ENCODE measurements at regions not wholly inside any gene's neighbourhood (a gene's known extent, or its start where the extent isn't known, plus 50 kb on each side); places are given as distances from the start of the nearest gene placed in this dataset.
"Not testable (repeated sequence)": the region's sequence is repeated elsewhere in the genome, so short reads cannot be mapped to it uniquely, and the experiment has no call there.

DNA sequence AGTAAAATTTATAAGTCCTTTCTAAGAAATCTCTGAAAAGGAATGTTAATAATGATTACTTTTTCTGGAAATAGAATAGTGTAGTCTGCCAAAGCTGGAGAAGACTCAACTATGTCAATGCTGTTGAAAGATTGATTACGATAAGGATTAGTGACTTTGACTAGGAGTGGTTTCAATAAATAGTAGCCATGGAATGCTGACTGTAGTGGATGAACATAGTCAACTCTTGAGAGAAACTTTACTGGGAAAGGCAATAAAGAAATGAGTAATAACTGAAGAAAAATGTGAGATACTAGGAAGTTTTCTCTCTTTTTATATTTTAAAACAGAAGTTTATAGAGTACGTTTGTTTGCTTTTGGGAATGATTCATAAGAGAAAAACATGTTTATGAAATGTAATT is 105.0 kb upstream of the CDK13 start:
- TF ChIP-seq, protein P1, sequence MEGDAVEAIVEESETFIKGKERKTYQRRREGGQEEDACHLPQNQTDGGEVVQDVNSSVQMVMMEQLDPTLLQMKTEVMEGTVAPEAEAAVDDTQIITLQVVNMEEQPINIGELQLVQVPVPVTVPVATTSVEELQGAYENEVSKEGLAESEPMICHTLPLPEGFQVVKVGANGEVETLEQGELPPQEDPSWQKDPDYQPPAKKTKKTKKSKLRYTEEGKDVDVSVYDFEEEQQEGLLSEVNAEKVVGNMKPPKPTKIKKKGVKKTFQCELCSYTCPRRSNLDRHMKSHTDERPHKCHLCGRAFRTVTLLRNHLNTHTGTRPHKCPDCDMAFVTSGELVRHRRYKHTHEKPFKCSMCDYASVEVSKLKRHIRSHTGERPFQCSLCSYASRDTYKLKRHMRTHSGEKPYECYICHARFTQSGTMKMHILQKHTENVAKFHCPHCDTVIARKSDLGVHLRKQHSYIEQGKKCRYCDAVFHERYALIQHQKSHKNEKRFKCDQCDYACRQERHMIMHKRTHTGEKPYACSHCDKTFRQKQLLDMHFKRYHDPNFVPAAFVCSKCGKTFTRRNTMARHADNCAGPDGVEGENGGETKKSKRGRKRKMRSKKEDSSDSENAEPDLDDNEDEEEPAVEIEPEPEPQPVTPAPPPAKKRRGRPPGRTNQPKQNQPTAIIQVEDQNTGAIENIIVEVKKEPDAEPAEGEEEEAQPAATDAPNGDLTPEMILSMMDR (IDR thresholded peaks at IDR 0.05) = no peak
- no peaks in the 10 kb centered on the region for H3K27me3 ChIP-seq
- DNase-seq = no peak
- no peak overlapping the region for H3K4me3 ChIP-seq
- no peaks in the 10 kb centered on the region for H3K9me3 ChIP-seq
- no peaks in the 10 kb centered on the region for H3K36me3 ChIP-seq
- intact Hi-C loops (cut with DNase I; ENCODE audit: low total_unique reads) = no loop called here
- no peak overlapping the region for H3K27ac ChIP-seq
- no peaks in the 10 kb centered on the region for H3K4me1 ChIP-seq

DNA sequence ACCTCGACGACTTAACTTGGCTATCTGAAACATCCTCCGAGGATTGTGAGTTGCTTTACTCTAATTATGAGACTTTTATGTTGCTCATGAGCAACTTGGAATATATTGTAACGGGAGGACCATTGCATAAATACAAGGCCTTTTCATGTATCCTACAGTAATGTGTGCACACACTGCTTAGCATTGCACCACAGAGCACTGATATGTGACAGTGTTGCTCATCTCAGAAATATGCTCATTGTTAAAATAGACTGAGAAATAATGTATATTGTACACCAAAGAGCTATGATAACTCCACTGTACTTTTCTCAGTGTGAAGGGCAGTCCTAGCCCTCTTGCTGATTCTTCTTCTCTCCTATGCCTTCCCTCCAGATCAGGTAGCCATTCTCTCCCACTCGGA is 102.8 kb upstream of the CDK13 start:
- TF ChIP-seq, protein P1 (IDR thresholded peaks at IDR 0.05) = no peak
- H3K4me1 ChIP-seq = no peaks in the 10 kb centered on the region
- intact Hi-C loops (cut with DNase I; ENCODE audit: low total_unique reads) = no loop called here
- no peak overlapping the region for H3K4me3 ChIP-seq
- no peaks in the 10 kb centered on the region for H3K36me3 ChIP-seq
- no peak for DNase-seq
- no peak overlapping the region for H3K27ac ChIP-seq
- no peaks in the 10 kb centered on the region for H3K27me3 ChIP-seq
- H3K9me3 ChIP-seq = no peaks in the 10 kb centered on the region

DNA sequence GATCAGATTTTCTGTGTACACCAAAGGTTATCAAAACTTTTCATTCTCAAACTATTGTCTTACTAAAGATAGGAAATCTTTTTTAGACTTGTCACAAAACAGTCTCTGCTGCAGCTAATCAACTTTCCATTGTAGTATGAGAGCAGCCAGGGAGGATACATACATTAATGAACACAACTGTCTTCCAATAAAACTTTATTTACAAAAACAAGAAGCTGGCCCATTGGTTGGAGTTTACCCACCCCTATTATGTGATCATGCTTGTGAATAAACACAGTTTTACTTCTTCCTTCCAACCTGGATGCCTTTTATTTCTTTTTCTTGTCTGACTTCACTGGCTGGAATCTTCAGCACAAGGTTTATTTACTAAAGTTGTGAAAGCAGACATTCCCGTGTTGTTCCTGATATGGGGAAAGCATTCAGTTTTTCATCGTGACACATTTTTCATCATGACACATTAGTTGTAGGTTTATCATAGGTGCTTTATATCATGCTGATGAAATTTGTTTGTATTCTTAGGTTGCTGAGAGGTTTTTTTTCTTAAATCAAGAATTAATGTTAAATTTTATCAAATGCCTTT is 98.5 kb upstream of the CDK13 start:
- Histone ChIP-seq H3K36me3 (no peaks in the 10 kb centered on the region), H3K4me1 (peaks cover 0 to 6% (median 0%) of the 10 kb centered on the region in 4 donors), H3K9me3 (no peaks in the 10 kb centered on the region), H3K27me3 (no peaks in the 10 kb centered on the region), H3K4me3 (no peak overlapping the region), H3K27ac (no peak overlapping the region)
- no peak for DNase-seq
- TF ChIP-seq, protein P1 (IDR thresholded peaks at IDR 0.05) = no peak
- intact Hi-C loops (cut with DNase I; ENCODE audit: low total_unique reads) = no loop called here

DNA sequence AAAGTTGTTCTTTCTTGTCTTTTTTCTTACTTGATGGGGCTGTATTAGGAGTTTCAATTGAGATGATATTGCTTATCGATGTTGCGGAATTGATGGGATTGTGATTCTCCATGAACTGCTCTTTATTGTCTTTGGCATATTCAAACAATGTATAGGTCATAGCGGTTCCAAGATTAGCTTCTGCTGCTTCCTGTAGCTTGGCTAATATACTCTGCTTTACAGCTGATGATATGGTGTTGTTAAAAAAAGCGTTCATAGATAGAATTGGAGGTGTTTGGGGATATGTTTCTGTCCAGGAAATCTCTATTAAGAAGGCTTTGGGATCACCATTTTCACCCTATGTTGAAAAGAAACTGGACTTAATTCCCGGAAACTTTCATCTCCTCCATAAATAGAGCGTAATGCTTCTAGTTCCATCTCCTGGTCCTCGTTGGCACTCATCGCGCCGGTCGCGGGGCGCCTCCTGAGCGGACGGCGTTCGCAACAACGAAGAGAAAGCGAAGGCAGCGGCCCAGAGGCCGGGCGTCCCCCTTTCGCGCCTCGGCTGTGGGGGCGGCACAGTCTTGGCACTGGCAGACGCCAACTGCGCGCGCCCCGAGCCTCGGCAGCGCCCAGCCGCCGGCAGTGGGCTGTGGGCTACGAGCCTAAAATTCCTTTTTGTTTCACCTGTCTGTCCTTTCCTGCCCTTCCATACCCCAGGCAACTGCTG is 95.3 kb upstream of the CDK13 start:
- H3K4me3 ChIP-seq = peak overlapping the region; percentile 39 to 41
- H3K27me3 ChIP-seq, DNase-seq: not testable (repeated sequence)

DNA sequence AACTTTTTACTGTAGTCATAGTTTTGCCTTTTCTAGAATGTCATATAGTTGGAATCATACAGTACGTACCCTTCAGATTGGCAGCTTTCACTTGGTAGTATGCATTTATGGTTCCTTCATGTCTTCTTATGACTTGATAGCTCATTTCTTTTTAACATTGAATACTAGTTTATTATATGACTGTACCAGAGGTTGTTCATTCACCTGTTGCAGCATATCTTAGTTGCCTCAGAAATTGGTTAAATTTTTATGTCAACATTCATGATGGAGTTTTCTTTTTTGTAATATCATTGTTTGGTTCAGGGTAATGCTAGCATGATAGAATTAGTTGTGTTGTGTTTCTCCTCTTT is 94.8 kb upstream of the CDK13 start:
- H3K4me1 ChIP-seq = peaks cover 0 to 6% (median 0%) of the 10 kb centered on the region in 4 donors
- H3K36me3 ChIP-seq = no peaks in the 10 kb centered on the region
- peak overlapping the region; percentile 39 to 41 for H3K4me3 ChIP-seq
- no peak for DNase-seq
- no peak overlapping the region for H3K27ac ChIP-seq
- H3K9me3 ChIP-seq = no peaks in the 10 kb centered on the region
- intact Hi-C loops (cut with DNase I; ENCODE audit: low total_unique reads) = no loop called here
- TF ChIP-seq, protein P1 (IDR thresholded peaks at IDR 0.05) = no peak
- no peaks in the 10 kb centered on the region for H3K27me3 ChIP-seq

More for the DNA sequence above, 95.3 kb upstream of the CDK13 start:
- intact Hi-C loops (cut with DNase I; ENCODE audit: low total_unique reads); H3K9me3 ChIP-seq; H3K27ac ChIP-seq; H3K36me3 ChIP-seq; H3K4me1 ChIP-seq: not testable (repeated sequence)

DNA sequence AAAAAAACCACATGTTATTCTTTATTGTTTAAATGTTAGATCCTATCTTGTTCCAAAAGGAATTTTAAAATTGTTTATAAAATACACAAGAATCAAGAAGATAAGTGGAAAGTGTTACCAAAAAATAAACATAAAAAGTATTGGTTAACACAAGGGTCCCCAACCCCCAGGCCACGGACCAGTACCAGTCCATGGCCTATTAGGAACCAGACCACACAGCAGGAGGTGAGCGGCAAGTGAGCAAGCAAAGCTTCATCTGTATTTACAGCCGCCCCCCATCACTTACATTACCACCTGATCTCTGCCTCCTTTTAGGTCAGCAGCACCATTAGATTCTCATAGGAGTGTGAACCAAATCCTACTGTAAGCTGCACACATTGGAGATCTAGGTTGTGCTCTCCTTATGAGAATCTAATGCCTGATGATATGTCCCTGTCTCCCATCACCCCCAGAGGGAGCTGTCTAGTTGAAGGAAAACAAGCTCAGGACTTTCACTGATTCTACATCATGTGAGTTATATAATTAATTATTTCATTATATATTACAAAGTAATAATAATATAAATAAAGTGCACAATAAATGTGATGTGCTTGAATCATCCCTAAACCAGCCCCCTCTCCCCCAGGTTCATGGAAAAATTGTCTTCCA is 86.3 kb upstream of the CDK13 start:
- H3K9me3 ChIP-seq; H3K4me1 ChIP-seq; H3K27ac ChIP-seq; intact Hi-C loops (cut with DNase I; ENCODE audit: low total_unique reads); H3K4me3 ChIP-seq; H3K27me3 ChIP-seq; DNase-seq; H3K36me3 ChIP-seq: not testable (repeated sequence)

DNA sequence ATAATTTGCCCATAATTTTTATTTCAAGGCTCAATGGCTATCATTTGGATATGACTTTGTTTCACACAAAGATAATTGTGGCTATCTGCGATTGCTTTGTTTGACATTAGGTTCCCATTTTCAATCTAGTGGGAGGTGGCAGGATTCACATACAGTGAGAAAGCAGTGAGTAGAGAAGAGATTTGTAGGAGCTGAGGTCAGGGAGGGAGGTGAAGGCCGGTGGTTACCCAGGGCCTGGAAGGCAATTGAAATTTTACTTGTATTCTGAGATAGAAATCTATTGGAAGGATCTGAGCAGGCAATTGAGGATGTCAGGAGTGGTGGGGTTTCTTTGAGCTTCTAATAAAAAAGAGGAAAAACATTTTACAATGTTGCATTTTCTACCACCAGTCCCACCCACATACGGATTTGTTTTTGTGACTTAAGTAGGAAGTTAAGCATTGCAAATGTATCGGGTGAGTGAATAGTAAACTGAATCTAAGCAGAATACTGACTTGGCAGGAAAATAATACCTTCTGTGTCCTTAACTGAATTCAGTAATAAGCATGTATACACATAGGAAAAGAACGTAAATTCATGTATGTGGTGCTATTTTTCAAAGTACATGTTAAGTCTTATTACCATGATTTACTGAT is 80.1 kb upstream of the CDK13 start:
- H3K4me3 ChIP-seq; DNase-seq; H3K27me3 ChIP-seq; intact Hi-C loops (cut with DNase I; ENCODE audit: low total_unique reads); H3K9me3 ChIP-seq; H3K36me3 ChIP-seq; H3K4me1 ChIP-seq; H3K27ac ChIP-seq: not testable (repeated sequence)

DNA sequence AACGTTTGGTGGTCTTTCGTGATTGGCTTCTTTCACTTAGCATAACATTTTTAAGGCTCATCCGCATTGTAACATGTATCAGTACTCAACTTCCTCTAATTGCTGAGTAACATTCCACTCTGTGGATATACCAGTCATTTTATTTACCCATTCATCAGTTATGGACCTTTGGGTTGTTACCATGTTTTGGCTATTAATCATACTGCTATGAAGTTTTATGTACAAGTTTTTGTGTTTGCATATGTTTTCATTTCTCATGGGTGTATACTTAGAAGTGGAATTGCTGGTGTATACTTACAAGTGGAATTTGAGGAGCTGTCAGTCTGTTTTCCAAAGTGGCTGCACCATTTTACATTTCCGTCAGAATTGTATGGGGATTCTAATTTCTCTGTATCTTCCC is 78.4 kb upstream of the CDK13 start:
- H3K9me3 ChIP-seq; H3K27ac ChIP-seq; DNase-seq; H3K4me3 ChIP-seq; H3K27me3 ChIP-seq; intact Hi-C loops (cut with DNase I; ENCODE audit: low total_unique reads); H3K4me1 ChIP-seq; H3K36me3 ChIP-seq: not testable (repeated sequence)
